Right cardiac atrium (tissue), 5 donors: ENCODE measurements at regions not wholly inside any gene's neighbourhood (a gene's known extent, or its start where the extent isn't known, plus 50 kb on each side); places are given as distances from the start of the nearest gene placed in this dataset.

Experiments
- ATAC-seq, 2 donors: fragments of 200-7000 bp; cut with Tn5 transposase; one replicate each; pipeline versions ENCODE4 v1.8.0 to v1.9.1; 2020; ENCODE audit warnings: moderate library complexity in 2 of 2, mild to moderate bottlenecking in 1 of 2
- DNase-seq, 3 donors: peaks; one replicate each; pipeline ENCODE4 v3.0.0-alpha.2; 2020
- H3K27ac ChIP-seq: one replicate; pipeline ENCODE4 v1.5.1; 2013; ENCODE audit warnings: mild to moderate bottlenecking, low read length, control low read depth, moderate library complexity
- H3K27me3 ChIP-seq: one replicate; pipeline ENCODE4 v1.6.1; 2013; ENCODE audit not compliant: control insufficient read depth, insufficient read depth
- H3K4me1 ChIP-seq: one replicate; pipeline ENCODE4 v1.6.1; 2013; ENCODE audit warnings: low read length; ENCODE audit not compliant: control insufficient read depth, insufficient read depth
- H3K4me3 ChIP-seq: one replicate; pipeline ENCODE4 v1.5.1; 2013; ENCODE audit warnings: low read length, control low read depth
- H3K9me3 ChIP-seq: one replicate; pipeline ENCODE4 v1.6.1; 2013; ENCODE audit warnings: low read length; ENCODE audit not compliant: control insufficient read depth
- WGBS: extraction: QIAGEN DNeasy Blood & Tissue Kit; methylation state at CpG from one replicate; pipeline ENCODE4 v1.1.7; 2013; 5-methylcytosine and 5-hydroxymethylcytosine counted together
- intact Hi-C, 4 donors: fragments of 100-400 bp; cut with DNase I; formaldehyde crosslinking; loops; one replicate each; pipeline versions ENCODE4 v1.11.0 to v1.14.0; 2022 to 2023
- donor health status: healthy with polysubstance abuse.
- donor health status: DM: no; HTN: yes; CAD: no.
- donor health status: DM: no; HTN: no; CAD: no.
- donor health status: DM: no; HTN: yes; CAD: no; lungs with severe emphysema.
- donor health status: DM: yes; HTN: yes; CAD: no.

DNA sequence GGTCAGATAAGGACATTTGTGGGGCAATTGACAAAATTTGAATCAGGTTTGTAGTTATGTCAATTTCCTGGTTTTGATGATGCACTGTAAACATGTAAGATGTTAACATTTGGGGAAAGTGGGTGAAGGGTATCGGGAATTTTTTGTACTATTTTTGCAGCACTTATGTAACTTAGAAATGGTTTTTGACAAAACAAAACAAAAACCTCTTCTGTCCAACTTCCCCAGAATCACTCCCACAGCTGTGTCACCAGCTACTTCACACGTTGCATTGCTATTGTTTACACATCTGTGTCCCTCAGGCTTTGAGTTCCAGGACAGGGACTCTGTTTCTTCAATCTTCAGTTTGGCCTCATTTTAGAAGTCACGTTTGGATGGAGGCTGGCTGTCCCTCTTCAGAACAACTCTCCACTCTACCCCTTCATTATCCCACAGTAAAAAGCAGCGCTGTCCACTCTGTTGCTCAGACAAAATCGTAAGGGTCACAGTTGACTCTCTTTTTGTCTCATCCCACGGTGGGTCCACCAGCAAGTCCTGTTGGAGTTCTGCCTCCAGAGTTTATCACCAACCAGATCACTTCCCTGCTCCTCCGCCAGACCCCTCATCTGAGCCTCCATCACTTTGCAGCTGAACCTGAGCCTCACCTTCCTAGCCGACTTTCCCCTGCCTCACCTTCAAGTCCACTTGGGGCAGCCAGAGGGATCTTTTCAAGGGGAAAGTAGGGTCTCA is 63.2 kb downstream of the NENF start:
- no peak overlapping the region for H3K4me3 ChIP-seq
- H3K27ac ChIP-seq: no peak overlapping the region
- DNase-seq: no peak
- 55% methylated on average over 8 of the region's 8 CpGs for whole genome bisulfite sequencing
- H3K9me3 ChIP-seq: no peaks in the 10 kb centered on the region
- no peaks in the 10 kb centered on the region for H3K4me1 ChIP-seq
- intact Hi-C loops: no loop called here
- ATAC-seq: no peak
- H3K27me3 ChIP-seq: no peaks in the 10 kb centered on the region

DNA sequence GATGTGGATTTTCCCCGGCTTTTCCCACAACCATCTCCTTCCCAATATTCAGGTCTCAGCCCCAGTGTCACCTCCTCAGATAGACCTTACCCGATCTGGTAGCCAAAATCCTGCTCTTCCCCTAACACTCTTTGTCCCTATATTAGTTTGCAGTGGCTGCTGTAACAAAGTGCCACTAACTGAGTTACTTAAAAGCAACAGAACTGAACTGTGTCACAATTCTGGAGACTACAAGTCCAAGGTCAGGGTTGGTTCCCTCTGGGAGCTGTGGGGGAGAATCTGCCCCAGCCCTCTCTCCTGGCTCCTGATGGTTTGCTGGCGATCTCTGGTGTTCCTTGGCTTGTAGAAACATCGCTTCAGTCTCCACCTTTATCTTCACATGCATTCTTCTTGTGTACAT is 64.0 kb downstream of the NENF start:
- ATAC-seq: no peak
- WGBS: 92% methylated on average over 4 of the region's 4 CpGs
- intact Hi-C loops: no loop called here

DNA sequence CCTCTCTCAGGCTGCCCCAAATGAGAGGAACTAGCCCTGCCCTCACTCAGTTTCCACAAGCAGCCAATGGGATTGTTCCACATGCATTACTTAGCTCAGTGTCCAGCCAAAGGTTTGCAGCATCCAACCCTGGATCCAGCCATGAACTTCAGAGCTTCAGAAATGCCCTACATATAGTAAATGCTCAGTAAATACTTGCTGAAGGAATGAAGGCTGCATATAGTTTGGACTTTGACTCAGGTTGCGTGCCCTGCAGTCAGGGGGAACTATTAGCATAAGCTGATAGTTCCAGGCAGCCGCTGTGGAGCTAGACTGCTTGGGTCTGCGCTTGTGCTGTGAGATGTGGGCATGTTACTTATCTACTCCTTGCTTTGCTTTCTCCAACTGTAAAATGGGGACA is 64.8 kb downstream of the NENF start:
- Histone ChIP-seq H3K4me1 (no peaks in the 10 kb centered on the region), H3K4me3 (no peak overlapping the region), H3K27me3 (no peaks in the 10 kb centered on the region), H3K27ac (no peak overlapping the region), H3K9me3 (no peaks in the 10 kb centered on the region)
- DNase-seq: no peak
- no peak for ATAC-seq
- WGBS: 97% methylated on average over 3 of the region's 3 CpGs
- intact Hi-C loops: no loop called here

More for the DNA sequence above, 64.0 kb downstream of the NENF start:
- Histone ChIP-seq H3K27ac (no peak overlapping the region), H3K4me3 (no peak overlapping the region), H3K27me3 (no peaks in the 10 kb centered on the region), H3K4me1 (no peaks in the 10 kb centered on the region), H3K9me3 (no peaks in the 10 kb centered on the region)
- DNase-seq: no peak

DNA sequence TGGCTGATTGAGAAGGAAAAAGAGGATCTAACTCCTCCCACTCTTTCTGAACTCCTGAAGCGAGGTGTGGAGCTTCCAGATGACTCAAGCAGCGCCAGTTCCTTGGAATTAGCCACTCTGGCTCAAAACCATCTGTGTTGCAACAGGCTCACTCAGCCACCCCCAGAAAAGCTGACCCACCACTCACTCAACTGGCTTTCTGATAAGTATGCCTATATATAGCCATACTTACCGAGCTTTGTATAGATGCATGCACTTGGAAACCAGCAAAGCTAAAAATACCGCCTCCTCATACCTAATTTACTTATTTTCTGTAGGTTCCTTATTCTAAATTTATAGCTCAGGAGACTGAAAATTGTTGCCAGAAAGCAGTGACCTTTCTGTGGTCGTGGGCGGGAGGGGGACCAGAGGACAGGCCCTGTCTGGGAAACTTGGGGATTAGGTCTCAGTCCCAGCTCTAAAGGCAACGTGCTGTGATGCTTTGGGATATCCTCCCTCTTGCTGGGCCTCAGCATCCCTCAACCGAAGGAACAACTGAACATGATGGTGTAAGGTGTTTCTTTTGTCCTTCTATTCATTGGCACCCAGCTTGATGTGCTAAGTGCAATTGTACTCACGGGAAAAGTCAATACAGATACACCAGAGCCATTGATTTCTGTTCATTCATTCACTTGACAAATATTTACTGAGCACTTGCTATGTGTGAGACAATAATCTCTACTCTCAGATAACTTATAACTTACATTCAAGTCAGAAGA is 65.7 kb downstream of the NENF start:
- Histone ChIP-seq H3K9me3 (no peaks in the 10 kb centered on the region), H3K27me3 (no peaks in the 10 kb centered on the region), H3K27ac (no peak overlapping the region), H3K4me1 (no peaks in the 10 kb centered on the region), H3K4me3 (no peak overlapping the region)
- intact Hi-C loops: no loop called here
- ATAC-seq (no peak), DNase-seq (no peak)
- WGBS: 70% methylated on average over 9 of the region's 9 CpGs

DNA sequence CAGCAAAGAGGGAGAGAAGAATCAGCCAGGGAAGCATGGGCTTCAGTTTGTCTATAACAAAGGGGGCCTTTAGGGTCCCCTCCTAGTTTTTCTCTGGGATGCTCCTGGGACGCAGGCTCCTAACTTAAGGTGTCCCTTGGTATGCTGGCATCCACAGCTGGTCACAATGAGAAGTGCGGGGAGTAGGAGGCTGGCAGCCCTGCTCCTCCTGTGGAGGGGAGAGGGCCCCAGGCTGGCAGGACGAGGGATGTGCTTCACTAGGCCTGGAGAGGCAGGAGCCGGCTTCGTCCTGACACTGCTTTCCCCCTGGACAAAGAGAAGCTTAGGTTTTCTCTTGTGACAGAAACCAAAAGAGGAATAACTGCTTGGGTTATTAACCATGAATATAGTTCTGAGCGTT is 67.6 kb downstream of the NENF start:
- ATAC-seq (no peak), DNase-seq (no peak)
- H3K27me3 ChIP-seq: no peaks in the 10 kb centered on the region
- H3K9me3 ChIP-seq: no peaks in the 10 kb centered on the region
- H3K27ac ChIP-seq: no peak overlapping the region
- intact Hi-C loops: no loop called here
- H3K4me3 ChIP-seq: no peak overlapping the region
- no peaks in the 10 kb centered on the region for H3K4me1 ChIP-seq
- WGBS: 91% methylated on average over 6 of the region's 6 CpGs

DNA sequence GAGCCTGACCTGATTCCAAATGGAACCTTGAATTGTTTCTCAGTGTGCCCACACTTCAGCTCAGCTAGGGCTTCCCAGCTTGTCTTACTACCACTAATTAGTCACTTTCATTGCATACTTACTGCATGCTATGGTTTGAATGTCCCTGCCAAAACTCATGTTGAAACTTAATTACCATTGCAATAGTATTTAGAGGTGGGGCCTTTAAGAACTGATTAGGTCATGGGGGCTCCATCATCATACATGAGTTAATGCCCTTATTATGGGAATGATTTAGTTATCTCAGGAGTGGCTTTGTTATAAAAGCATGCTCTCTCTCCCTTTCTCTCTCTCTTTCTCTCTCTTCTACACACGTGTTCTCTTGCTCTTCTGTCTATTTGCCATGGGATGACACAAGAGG is 68.3 kb downstream of the NENF start:
- Histone ChIP-seq H3K27me3 (no peaks in the 10 kb centered on the region), H3K4me3 (no peak overlapping the region), H3K4me1 (no peaks in the 10 kb centered on the region), H3K9me3 (no peaks in the 10 kb centered on the region), H3K27ac (no peak overlapping the region)
- intact Hi-C loops: no loop called here
- no peak for ATAC-seq
- 87% methylated on average over 1 of the region's 1 CpG for WGBS
- no peak for DNase-seq

DNA sequence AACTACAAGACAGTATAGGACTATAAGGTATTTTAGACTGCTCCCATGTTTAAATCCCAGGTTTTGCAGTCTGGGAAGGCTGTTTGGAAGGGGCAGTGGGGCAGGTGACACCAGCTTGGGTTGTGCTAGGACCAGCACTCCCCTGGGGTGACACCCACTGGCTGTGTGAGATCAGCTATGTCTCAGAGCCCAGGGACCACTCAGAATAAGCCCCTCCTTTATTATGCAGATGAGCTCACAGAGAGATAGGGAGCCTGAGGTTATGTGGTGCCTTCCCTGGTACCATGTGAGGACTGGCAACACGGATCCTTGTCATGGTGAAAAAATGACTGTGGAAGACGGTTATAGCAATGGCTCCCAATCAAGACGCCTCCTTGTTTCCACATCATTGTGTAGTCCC is 71.0 kb downstream of the NENF start:
- Histone ChIP-seq H3K4me1 (no peaks in the 10 kb centered on the region), H3K4me3 (no peak overlapping the region), H3K9me3 (no peaks in the 10 kb centered on the region), H3K27ac (no peak overlapping the region), H3K27me3 (no peaks in the 10 kb centered on the region)
- ATAC-seq (no peak), DNase-seq (no peak)
- WGBS: 91% methylated on average over 3 of the region's 3 CpGs
- intact Hi-C loops: no loop called here

DNA sequence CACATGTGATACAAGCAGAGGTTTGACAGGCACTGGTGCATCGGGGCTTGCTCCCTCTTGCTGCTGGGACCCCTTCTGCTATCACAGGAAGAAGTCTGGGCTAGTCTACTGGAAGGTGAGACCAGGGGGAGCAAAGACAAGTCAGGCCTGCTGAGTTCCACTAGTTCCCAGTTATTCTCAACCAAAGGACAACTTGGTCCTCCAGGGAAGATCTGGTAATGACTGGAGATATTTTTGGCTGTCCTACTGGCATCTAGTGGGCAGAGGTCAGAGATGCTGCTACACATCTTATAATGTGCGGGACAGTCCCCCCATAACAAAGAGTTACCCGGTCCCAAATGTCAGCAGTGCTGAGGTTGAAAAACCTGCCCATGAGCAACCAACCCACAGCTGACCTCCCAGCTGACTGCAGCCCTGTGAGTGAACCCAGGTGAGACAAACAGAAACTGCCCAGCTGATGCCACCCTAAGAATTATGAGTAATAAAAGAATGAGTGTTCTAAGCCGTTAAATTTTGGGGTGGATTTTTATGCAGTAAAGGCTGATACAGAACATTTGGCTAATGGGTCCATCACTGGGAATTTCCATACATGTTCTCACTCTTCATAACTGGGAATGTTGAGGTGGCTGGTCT is 71.6 kb downstream of the NENF start:
- Histone ChIP-seq H3K9me3 (no peaks in the 10 kb centered on the region), H3K4me3 (no peak overlapping the region), H3K27me3 (no peaks in the 10 kb centered on the region), H3K27ac (no peak overlapping the region), H3K4me1 (no peaks in the 10 kb centered on the region)
- ATAC-seq (no peak), DNase-seq (no peak)
- WGBS: 87% methylated on average over 4 of the region's 4 CpGs
- intact Hi-C loops: no loop called here

DNA sequence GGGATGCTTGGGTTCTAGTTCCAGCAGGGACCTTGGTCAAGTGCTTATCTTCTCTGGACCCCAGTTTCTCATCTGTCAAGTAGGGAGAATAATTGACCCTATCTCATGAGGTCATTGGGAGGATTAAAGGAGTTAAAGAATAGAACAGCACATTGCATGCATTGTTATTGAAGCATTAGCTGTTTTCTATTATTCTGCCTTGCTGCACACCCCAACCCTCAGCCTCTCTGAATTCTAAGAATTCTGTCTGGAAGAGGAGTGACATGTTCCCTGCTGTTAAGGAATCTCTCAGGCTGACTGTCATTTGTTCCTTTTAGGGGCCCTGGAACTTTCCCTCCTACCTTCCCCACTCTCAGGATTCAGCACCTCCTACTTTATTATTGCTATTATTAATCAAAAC is 73.9 kb downstream of the NENF start:
- no peaks in the 10 kb centered on the region for H3K9me3 ChIP-seq
- ATAC-seq: no peak

DNA sequence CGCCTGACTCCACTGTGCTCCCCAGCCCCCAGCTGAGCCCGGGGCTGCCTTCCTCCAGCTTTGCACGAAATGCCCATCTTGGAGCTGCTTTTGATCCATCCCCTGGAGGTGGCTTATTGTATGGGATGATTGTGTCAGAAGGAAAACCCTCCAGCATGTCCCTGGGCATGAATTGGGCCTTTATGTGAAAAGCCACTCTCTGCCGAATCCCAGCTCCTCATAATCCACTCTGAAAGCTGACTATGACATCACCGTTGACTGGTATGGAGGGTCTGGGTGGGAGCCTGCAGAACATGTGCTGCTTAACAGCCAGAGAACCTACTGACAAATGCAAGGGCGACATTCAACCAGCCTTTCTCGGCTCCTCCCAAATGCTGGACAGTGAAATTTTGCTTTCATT is 74.6 kb downstream of the NENF start:
- Histone ChIP-seq H3K27ac (no peak overlapping the region), H3K4me3 (no peak overlapping the region), H3K4me1 (no peaks in the 10 kb centered on the region), H3K9me3 (no peaks in the 10 kb centered on the region), H3K27me3 (no peaks in the 10 kb centered on the region)
- intact Hi-C loops: no loop called here
- ATAC-seq (no peak), DNase-seq (no peak)
- 75% methylated on average over 7 of the region's 7 CpGs for WGBS

More for the DNA sequence above, 73.9 kb downstream of the NENF start:
- H3K4me3 ChIP-seq: no peak overlapping the region
- intact Hi-C loops: no loop called here
- H3K4me1 ChIP-seq: no peaks in the 10 kb centered on the region
- DNase-seq: no peak
- H3K27ac ChIP-seq: no peak overlapping the region
- H3K27me3 ChIP-seq: no peaks in the 10 kb centered on the region

DNA sequence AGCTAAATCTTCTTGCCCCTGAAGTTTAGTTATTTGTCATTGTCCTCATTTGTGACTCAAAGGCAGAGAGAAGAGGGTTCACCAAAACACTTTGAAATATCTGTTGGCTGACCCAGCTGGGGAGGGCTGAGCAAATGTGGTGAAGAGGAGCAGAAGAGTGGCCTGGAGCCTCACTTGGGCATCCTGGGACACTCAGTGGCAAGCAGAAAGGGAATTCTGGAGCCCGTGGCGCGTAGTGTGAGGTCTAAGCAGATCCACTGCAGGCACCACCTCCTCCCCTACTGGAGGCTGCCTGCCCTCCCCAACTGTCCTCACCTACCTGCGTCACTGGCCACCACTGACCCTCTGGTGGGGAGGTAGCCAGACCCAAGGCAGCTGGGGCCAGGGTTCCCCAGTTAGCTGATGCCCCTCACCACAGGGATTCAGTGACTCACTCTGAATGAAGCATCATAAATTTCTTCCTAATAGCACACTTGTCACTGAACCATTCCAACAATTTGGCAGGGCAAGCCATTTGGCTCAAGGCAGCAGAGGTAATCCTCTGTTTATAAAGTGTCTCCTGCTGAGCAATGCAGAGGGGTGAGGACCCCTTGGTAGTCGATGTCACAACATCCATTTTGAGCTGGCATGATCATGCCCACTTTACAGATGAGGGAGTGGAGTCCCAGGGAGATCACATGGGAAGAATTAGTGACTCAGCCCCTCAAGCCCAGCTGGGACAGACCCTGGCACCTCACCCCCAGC is 80.3 kb downstream of the NENF start:
- Histone ChIP-seq H3K27ac (no peak overlapping the region), H3K4me1 (peaks cover 4% of the 10 kb centered on the region), H3K4me3 (no peak overlapping the region), H3K27me3 (no peaks in the 10 kb centered on the region), H3K9me3 (no peaks in the 10 kb centered on the region)
- 85% methylated on average over 5 of the region's 5 CpGs for WGBS
- intact Hi-C loops: no loop called here
- DNase-seq (no peak), ATAC-seq (no peak)
